PC-3 (cell line): ENCODE measurements at regions not wholly inside any gene's neighbourhood (a gene's known extent, or its start where the extent isn't known, plus 50 kb on each side); places are given as distances from the start of the nearest gene placed in this dataset.
A peak's percentile ranks its signal among the peaks of the same experiment; 100 is the strongest.

ENCODE experiments used
- ATAC-seq: fragments of 200-7000 bp; cut with Tn5 transposase; 2 replicates; pipeline ENCODE4 v1.9.1; 2020; ENCODE audit warnings: mild to moderate bottlenecking, moderate library complexity
- BruUV-seq: library from RNA; stranded (reverse); fragments of 400-500 nt; replicated peaks from 2 replicates; lab custom pipeline; 2021; lab: Mats Ljungman, UMichigan
- CTCF ChIA-PET: fragments of 300-600 bp; sonication (Branson Sonifier 250); formaldehyde crosslinking; loops from one replicate; lab custom pipeline; 2022; ENCODE audit warnings: antibody characterized with exemption; lab: Charles Lee
- POLR2A ChIA-PET: fragments of 300-600 bp; sonication (Branson Sonifier 250); formaldehyde crosslinking; loops from one replicate; lab custom pipeline; 2022; ENCODE audit warnings: antibody characterized with exemption; ENCODE audit not compliant: unreplicated experiment; lab: Charles Lee
- DNase-seq: peaks from one replicate; pipeline ENCODE4 v3.0.0-alpha.2; 2015
- H2AFZ ChIP-seq: fragments of 300-600 bp; sonication (generic); 2 replicates; pipeline ENCODE4 v1.6.0; 2016; ENCODE audit warnings: antibody characterized with exemption, low read length
- H3F3A ChIP-seq: fragments of 300-600 bp; sonication (generic); one replicate; pipeline ENCODE4 v1.6.0; 2017; ENCODE audit warnings: antibody characterized with exemption, low read length, control low read depth, mild to moderate bottlenecking; ENCODE audit not compliant: unreplicated experiment
- H3K27ac ChIP-seq: fragments of 300-600 bp; sonication (generic); 2 replicates; pipeline ENCODE4 v1.5.1; 2016; ENCODE audit warnings: mild to moderate bottlenecking, low read length
- H3K27me3 ChIP-seq: fragments of 300-600 bp; sonication (generic); 2 replicates; pipeline ENCODE4 v1.6.1; 2016; ENCODE audit warnings: low read length, mixed read lengths
- H3K36me3 ChIP-seq: fragments of 300-600 bp; sonication (generic); 2 replicates; pipeline ENCODE4 v1.6.1; 2016; ENCODE audit warnings: low read depth, mixed run types, low read length, mixed read lengths
- H3K4me1 ChIP-seq: fragments of 300-600 bp; sonication (generic); 2 replicates; pipeline ENCODE4 v1.5.1; 2016; ENCODE audit warnings: low read length; ENCODE audit not compliant: insufficient read depth
- H3K4me2 ChIP-seq: fragments of 300-600 bp; sonication (generic); 2 replicates; pipeline ENCODE4 v1.6.0; 2016; ENCODE audit warnings: low read length
- H3K4me3 ChIP-seq: fragments of 300-600 bp; sonication (generic); 2 replicates; pipeline ENCODE4 v1.5.1; 2016; ENCODE audit warnings: mild to moderate bottlenecking, low read length, mixed read lengths
- H3K79me2 ChIP-seq: fragments of 300-600 bp; sonication (generic); 2 replicates; pipeline ENCODE4 v1.6.1; 2017; ENCODE audit warnings: low read length, mixed read lengths
- H3K9ac ChIP-seq: fragments of 300-600 bp; sonication (generic); 2 replicates; pipeline ENCODE4 v1.6.0; 2016; ENCODE audit warnings: mild to moderate bottlenecking, low read length
- H3K9me2 ChIP-seq: fragments of 300-600 bp; sonication (generic); replicated peaks from 2 replicates; pipeline ENCODE4 v1.6.1; 2016; ENCODE audit warnings: mixed run types, low read length, mixed read lengths
- H3K9me3 ChIP-seq: fragments of 300-600 bp; sonication (generic); 2 replicates; pipeline ENCODE4 v1.6.1; 2016; ENCODE audit warnings: low read length, mixed read lengths
- H4K20me1 ChIP-seq: fragments of 300-600 bp; sonication (generic); 2 replicates; pipeline ENCODE4 v1.6.1; 2016; ENCODE audit warnings: low read length, mixed read lengths
- EZH2 ChIP-seq: fragments of 300-600 bp; sonication (generic); IDR thresholded peaks from one replicate; pipeline ENCODE4 v1.6.1; 2017; ENCODE audit warnings: antibody characterized with exemption, mild to moderate bottlenecking, low read length; ENCODE audit not compliant: unreplicated experiment
- EZH2phosphoT487 ChIP-seq: fragments of 300-600 bp; sonication (generic); IDR thresholded peaks from 2 replicates; pipeline ENCODE4 v1.6.1; 2018; ENCODE audit warnings: mild to moderate bottlenecking, antibody characterized with exemption, low read length, borderline replicate concordance
- intact Hi-C: fragments of 100-400 bp; cut with micrococcal nuclease; formaldehyde crosslinking; loops from 2 replicates; pipeline ENCODE4 v1.9.0; 2023
- TF ChIP-seq, protein P1 (sequence below): fragments of 300-600 bp; sonication (generic); conservative IDR thresholded peaks from 2 replicates; pipeline ENCODE4 v1.5.1; 2017; ENCODE audit warnings: antibody characterized with exemption, low read depth, mild to moderate bottlenecking, low read length

DNA sequence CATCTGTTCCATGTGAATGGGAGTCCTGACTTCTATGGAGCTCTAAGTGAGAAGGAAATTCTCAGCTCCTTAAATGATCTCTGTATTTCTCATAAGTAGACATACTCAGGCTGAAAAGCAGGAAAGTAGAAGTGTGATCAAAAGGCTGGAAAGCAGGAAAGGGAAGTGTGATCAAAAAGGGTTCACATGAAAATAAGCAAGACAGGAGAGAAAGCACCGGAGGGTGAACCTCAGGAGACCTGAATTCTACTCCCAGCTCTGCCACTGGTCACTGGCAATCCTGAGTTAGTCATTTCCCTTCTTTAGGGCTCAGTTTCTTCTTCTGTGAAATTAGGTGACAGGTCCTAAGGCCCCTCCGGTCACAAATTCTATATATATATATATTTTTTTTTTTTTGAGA is 55.5 kb upstream of the TRERF1 start:
- H3K9me2 ChIP-seq = no peaks in the 10 kb centered on the region
- ATAC-seq (no peak), DNase-seq (no peak)
- H4K20me1 ChIP-seq = no peaks in the 10 kb centered on the region
- H3K27ac ChIP-seq = no peak overlapping the region
- H3K4me3 ChIP-seq = no peak overlapping the region
- H3K9ac ChIP-seq = no peak overlapping the region
- TF ChIP-seq EZH2phosphoT487 (no peak), EZH2 (no peak)
- TF ChIP-seq, protein P1, sequence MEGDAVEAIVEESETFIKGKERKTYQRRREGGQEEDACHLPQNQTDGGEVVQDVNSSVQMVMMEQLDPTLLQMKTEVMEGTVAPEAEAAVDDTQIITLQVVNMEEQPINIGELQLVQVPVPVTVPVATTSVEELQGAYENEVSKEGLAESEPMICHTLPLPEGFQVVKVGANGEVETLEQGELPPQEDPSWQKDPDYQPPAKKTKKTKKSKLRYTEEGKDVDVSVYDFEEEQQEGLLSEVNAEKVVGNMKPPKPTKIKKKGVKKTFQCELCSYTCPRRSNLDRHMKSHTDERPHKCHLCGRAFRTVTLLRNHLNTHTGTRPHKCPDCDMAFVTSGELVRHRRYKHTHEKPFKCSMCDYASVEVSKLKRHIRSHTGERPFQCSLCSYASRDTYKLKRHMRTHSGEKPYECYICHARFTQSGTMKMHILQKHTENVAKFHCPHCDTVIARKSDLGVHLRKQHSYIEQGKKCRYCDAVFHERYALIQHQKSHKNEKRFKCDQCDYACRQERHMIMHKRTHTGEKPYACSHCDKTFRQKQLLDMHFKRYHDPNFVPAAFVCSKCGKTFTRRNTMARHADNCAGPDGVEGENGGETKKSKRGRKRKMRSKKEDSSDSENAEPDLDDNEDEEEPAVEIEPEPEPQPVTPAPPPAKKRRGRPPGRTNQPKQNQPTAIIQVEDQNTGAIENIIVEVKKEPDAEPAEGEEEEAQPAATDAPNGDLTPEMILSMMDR = no peak
- H2AFZ ChIP-seq = no peak overlapping the region
- ChIA-PET CTCF (no interaction called here), POLR2A (no interaction called here)
- H3K27me3 ChIP-seq = no peaks in the 10 kb centered on the region
- no peaks in the 10 kb centered on the region for H3K36me3 ChIP-seq
- no peaks in the 10 kb centered on the region for H3K79me2 ChIP-seq
- no peaks in the 10 kb centered on the region for H3F3A ChIP-seq
- no peaks in the 10 kb centered on the region for H3K9me3 ChIP-seq
- H3K4me1 ChIP-seq = peaks cover 10% of the 10 kb centered on the region; the same call in 1 of the 2 replicates
- H3K4me2 ChIP-seq = no peak overlapping the region
- intact Hi-C loops = no loop called here
- no TSS peak for BruUV-seq

DNA sequence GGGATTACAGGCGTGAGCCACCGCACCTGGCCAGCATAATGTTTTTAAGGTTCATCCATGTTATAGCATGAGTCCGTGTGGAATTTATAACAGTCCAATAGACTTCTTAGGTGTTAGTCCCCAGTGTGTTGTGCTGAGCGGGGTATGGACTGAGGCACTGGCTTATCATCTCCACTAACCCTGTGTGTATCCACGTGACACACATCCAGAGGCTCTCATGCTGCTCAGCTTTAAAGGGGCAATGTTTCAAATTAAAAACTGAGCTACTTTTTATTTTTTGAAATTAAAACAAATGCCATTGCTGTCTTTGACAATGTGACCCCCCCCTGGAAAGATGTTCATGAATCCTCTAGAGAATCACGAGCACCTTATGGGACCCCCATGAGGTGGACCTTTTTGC is 54.3 kb upstream of the TRERF1 start:
- Histone ChIP-seq H3K9me3 (no peaks in the 10 kb centered on the region), H3K36me3 (no peaks in the 10 kb centered on the region), H2AFZ (no peak overlapping the region), H4K20me1 (no peaks in the 10 kb centered on the region), H3F3A (no peaks in the 10 kb centered on the region), H3K9ac (no peak overlapping the region), H3K9me2 (no peaks in the 10 kb centered on the region), H3K4me2 (no peak overlapping the region), H3K27me3 (no peaks in the 10 kb centered on the region), H3K4me1 (peaks cover 5% of the 10 kb centered on the region; the same call in 1 of the 2 replicates), H3K4me3 (no peak overlapping the region), H3K27ac (0 out of 2 replicates have a peak overlapping the region, but pooled peaks have one; percentile 19), H3K79me2 (no peaks in the 10 kb centered on the region)
- POLR2A ChIA-PET = interaction anchor here (0.6 kb wide), 1 partner anchor 53 kb away, joined by 4 read pairs; no protein-coding TSS in a partner anchor
- intact Hi-C loops = no loop called here
- CTCF ChIA-PET = interaction anchor here (0.6 kb wide), 1 partner anchor 41 kb away, joined by 3 read pairs; no protein-coding TSS in a partner anchor
- no peak for ATAC-seq
- TF ChIP-seq, protein P1 = no peak
- TF ChIP-seq EZH2 (no peak), EZH2phosphoT487 (no peak)
- no peak for DNase-seq
- no TSS peak for BruUV-seq

- Histone ChIP-seq H3K4me3 (no peak overlapping the region), H2AFZ (no peak overlapping the region), H3K27me3 (no peaks in the 10 kb centered on the region), H3K4me1 (peaks cover 5% of the 10 kb centered on the region; the same call in 1 of the 2 replicates), H3K36me3 (no peaks in the 10 kb centered on the region), H3F3A (no peaks in the 10 kb centered on the region), H3K9ac (no peak overlapping the region), H3K79me2 (no peaks in the 10 kb centered on the region), H4K20me1 (no peaks in the 10 kb centered on the region), H3K4me2 (no peak overlapping the region), H3K9me2 (no peaks in the 10 kb centered on the region), H3K27ac (peak overlapping the region; percentile 19; the same call in 1 of the 2 replicates), H3K9me3 (no peaks in the 10 kb centered on the region)
- DNase-seq = peak; percentile 33
- intact Hi-C loops = no loop called here
- ChIA-PET CTCF (no interaction called here), POLR2A (no interaction called here)
- no TSS peak for BruUV-seq
- no peak for ATAC-seq
- TF ChIP-seq EZH2phosphoT487 = no peak
- no peak for TF ChIP-seq EZH2
- TF ChIP-seq, protein P1 = no peak
Measured at GRCh38 chr6:42505385-42505718, 53.6 kb upstream of the TRERF1 start.
